ENCODE measurements at regions not wholly inside any gene's neighbourhood (a gene's known extent, or its start where the extent isn't known, plus 50 kb on each side); places are given as distances from the start of the nearest gene placed in this dataset.

- TF ChIP-seq, protein P1, sequence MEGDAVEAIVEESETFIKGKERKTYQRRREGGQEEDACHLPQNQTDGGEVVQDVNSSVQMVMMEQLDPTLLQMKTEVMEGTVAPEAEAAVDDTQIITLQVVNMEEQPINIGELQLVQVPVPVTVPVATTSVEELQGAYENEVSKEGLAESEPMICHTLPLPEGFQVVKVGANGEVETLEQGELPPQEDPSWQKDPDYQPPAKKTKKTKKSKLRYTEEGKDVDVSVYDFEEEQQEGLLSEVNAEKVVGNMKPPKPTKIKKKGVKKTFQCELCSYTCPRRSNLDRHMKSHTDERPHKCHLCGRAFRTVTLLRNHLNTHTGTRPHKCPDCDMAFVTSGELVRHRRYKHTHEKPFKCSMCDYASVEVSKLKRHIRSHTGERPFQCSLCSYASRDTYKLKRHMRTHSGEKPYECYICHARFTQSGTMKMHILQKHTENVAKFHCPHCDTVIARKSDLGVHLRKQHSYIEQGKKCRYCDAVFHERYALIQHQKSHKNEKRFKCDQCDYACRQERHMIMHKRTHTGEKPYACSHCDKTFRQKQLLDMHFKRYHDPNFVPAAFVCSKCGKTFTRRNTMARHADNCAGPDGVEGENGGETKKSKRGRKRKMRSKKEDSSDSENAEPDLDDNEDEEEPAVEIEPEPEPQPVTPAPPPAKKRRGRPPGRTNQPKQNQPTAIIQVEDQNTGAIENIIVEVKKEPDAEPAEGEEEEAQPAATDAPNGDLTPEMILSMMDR (IDR thresholded peaks at IDR 0.05) = no peak
- TF ChIP-seq POLR2A (IDR thresholded peaks at IDR 0.05) = no peak
- no peaks in the 10 kb centered on the region for H3K27me3 ChIP-seq
- no peak overlapping the region for H3K27ac ChIP-seq
- H3K4me3 ChIP-seq = no peak overlapping the region
- H3K9me3 ChIP-seq = no peaks in the 10 kb centered on the region
- no peak for DNase-seq
- H3K36me3 ChIP-seq = no peaks in the 10 kb centered on the region
- H3K4me1 ChIP-seq = no peaks in the 10 kb centered on the region
These were observed 80.6 kb upstream of the CLDN5 start for GRCh38 chr22:19604711-19605268.

- no peak overlapping the region for H3K27ac ChIP-seq
- TF ChIP-seq, protein P1 (IDR thresholded peaks at IDR 0.05) = no peak
- no peak for TF ChIP-seq POLR2A (IDR thresholded peaks at IDR 0.05)
- H3K4me1 ChIP-seq = no peaks in the 10 kb centered on the region
- no peak for DNase-seq
- no peaks in the 10 kb centered on the region for H3K36me3 ChIP-seq
- H3K27me3 ChIP-seq = no peaks in the 10 kb centered on the region
- H3K9me3 ChIP-seq = no peaks in the 10 kb centered on the region
- H3K4me3 ChIP-seq = no peak overlapping the region
These were observed 81.5 kb upstream of the CLDN5 start for GRCh38 chr22:19605508-19606331.

GRCh38 chr22:19606332-19607191 is 82.4 kb upstream of the CLDN5 start:
- H3K36me3 ChIP-seq = no peaks in the 10 kb centered on the region
- DNase-seq = no peak
- H3K27ac ChIP-seq = peak overlapping the region in 1 of 4 donors; percentile 43
- TF ChIP-seq, protein P1 (IDR thresholded peaks at IDR 0.05) = no peak
- TF ChIP-seq POLR2A (IDR thresholded peaks at IDR 0.05) = no peak
- no peaks in the 10 kb centered on the region for H3K27me3 ChIP-seq
- H3K4me1 ChIP-seq = no peaks in the 10 kb centered on the region
- no peaks in the 10 kb centered on the region for H3K9me3 ChIP-seq
- no peak overlapping the region for H3K4me3 ChIP-seq

- peak overlapping the region in 1 of 4 donors; percentile 43 for H3K27ac ChIP-seq
These were observed 83.2 kb upstream of the CLDN5 start for GRCh38 chr22:19607192-19608002.

More at GRCh38 chr22:19607192-19608002, 83.2 kb upstream of the CLDN5 start:
- H3K4me3 ChIP-seq = no peak overlapping the region
- H3K9me3 ChIP-seq = no peaks in the 10 kb centered on the region
- no peaks in the 10 kb centered on the region for H3K36me3 ChIP-seq
- TF ChIP-seq, protein P1 (IDR thresholded peaks at IDR 0.05) = no peak
- TF ChIP-seq POLR2A (IDR thresholded peaks at IDR 0.05) = no peak
- no peaks in the 10 kb centered on the region for H3K27me3 ChIP-seq
- no peaks in the 10 kb centered on the region for H3K4me1 ChIP-seq
- DNase-seq = peak; percentile 61 to 78 (median 69)

All from Peyer's patch (tissue), 4 donors.